ENCODE measurements at regions not wholly inside any gene's neighbourhood (a gene's known extent, or its start where the extent isn't known, plus 50 kb on each side); places are given as distances from the start of the nearest gene placed in this dataset.

GRCh38 chr7:66460921-66461361, 167.7 kb upstream of the KCTD7 start:
- TF ChIP-seq REST (IDR thresholded peaks at IDR 0.05; ENCODE audit: insufficient read depth in 1 of 2, low read depth in 2 of 2, low read length in 2 of 2) = no peak
- TF ChIP-seq FOXP2 (optimal IDR thresholded peaks at IDR 0.05; ENCODE audit: borderline replicate concordance, extremely low read depth, extremely low read length, insufficient read depth) = no peak
- TF ChIP-seq SIN3A (IDR thresholded peaks at IDR 0.05; ENCODE audit: borderline replicate concordance, insufficient read depth, low read length) = no peak
- TF ChIP-seq POLR2AphosphoS5 (IDR thresholded peaks at IDR 0.05; ENCODE audit: low read depth, low read length) = no peak
- no peak for TF ChIP-seq TAF1 (IDR thresholded peaks at IDR 0.05; ENCODE audit: borderline replicate concordance, insufficient read depth, low read length)

GRCh38 chr7:66464059-66464458, 164.6 kb upstream of the KCTD7 start:
- no peak for TF ChIP-seq POLR2AphosphoS5 (IDR thresholded peaks at IDR 0.05; ENCODE audit: low read depth, low read length)
- TF ChIP-seq TAF1 (IDR thresholded peaks at IDR 0.05; ENCODE audit: borderline replicate concordance, insufficient read depth, low read length) = no peak
- TF ChIP-seq FOXP2 (optimal IDR thresholded peaks at IDR 0.05; ENCODE audit: borderline replicate concordance, extremely low read depth, extremely low read length, insufficient read depth) = no peak
- no peak for TF ChIP-seq SIN3A (IDR thresholded peaks at IDR 0.05; ENCODE audit: borderline replicate concordance, insufficient read depth, low read length)
- no peak for TF ChIP-seq REST (IDR thresholded peaks at IDR 0.05; ENCODE audit: insufficient read depth in 1 of 2, low read depth in 2 of 2, low read length in 2 of 2)

GRCh38 chr7:66466081-66466600, 162.5 kb upstream of the KCTD7 start:
- TF ChIP-seq FOXP2 (optimal IDR thresholded peaks at IDR 0.05; ENCODE audit: borderline replicate concordance, extremely low read depth, extremely low read length, insufficient read depth) (no peak), TAF1 (IDR thresholded peaks at IDR 0.05; ENCODE audit: borderline replicate concordance, insufficient read depth, low read length) (no peak), REST (IDR thresholded peaks at IDR 0.05; ENCODE audit: insufficient read depth in 1 of 2, low read depth in 2 of 2, low read length in 2 of 2) (no peak), SIN3A (IDR thresholded peaks at IDR 0.05; ENCODE audit: borderline replicate concordance, insufficient read depth, low read length) (no peak), POLR2AphosphoS5 (IDR thresholded peaks at IDR 0.05; ENCODE audit: low read depth, low read length) (no peak)

GRCh38 chr7:66467887-66468286, 160.8 kb upstream of the KCTD7 start:
- TF ChIP-seq SIN3A (IDR thresholded peaks at IDR 0.05; ENCODE audit: borderline replicate concordance, insufficient read depth, low read length) (no peak), POLR2AphosphoS5 (IDR thresholded peaks at IDR 0.05; ENCODE audit: low read depth, low read length) (no peak), FOXP2 (optimal IDR thresholded peaks at IDR 0.05; ENCODE audit: borderline replicate concordance, extremely low read depth, extremely low read length, insufficient read depth) (no peak), REST (IDR thresholded peaks at IDR 0.05; ENCODE audit: insufficient read depth in 1 of 2, low read depth in 2 of 2, low read length in 2 of 2) (no peak)

GRCh38 chr7:66474441-66474840, 154.2 kb upstream of the KCTD7 start:
- TF ChIP-seq REST (IDR thresholded peaks at IDR 0.05; ENCODE audit: insufficient read depth in 1 of 2, low read depth in 2 of 2, low read length in 2 of 2) (no peak), SIN3A (IDR thresholded peaks at IDR 0.05; ENCODE audit: borderline replicate concordance, insufficient read depth, low read length) (no peak), FOXP2 (optimal IDR thresholded peaks at IDR 0.05; ENCODE audit: borderline replicate concordance, extremely low read depth, extremely low read length, insufficient read depth) (no peak), POLR2AphosphoS5 (IDR thresholded peaks at IDR 0.05; ENCODE audit: low read depth, low read length) (no peak), TAF1 (IDR thresholded peaks at IDR 0.05; ENCODE audit: borderline replicate concordance, insufficient read depth, low read length) (no peak)
